ENCODE measurements at regions not wholly inside any gene's neighbourhood (a gene's known extent, or its start where the extent isn't known, plus 50 kb on each side); places are given as distances from the start of the nearest gene placed in this dataset.
"Not testable (repeated sequence)": the region's sequence is repeated elsewhere in the genome, so short reads cannot be mapped to it uniquely, and the experiment has no call there.

DNA sequence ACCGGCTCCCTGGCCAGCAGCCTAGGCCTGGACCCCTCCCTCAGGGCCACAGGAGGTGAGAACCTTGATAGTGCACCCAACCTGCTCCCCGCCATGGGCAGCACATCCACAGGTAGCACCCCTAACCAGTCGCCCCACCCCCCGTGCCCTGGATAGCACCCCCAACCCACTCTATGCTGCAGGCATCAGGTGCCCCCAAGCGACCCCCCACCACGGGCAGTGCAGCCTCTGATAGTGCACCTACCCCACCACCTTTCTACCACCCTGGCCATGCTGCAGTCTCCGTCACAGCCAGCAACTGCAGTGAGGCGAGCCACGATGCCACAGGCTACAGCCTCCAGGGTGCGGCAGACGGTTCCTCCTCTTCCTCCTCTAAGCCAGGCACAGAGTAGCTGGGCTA is 55.6 kb downstream of the SOWAHC start:
- H3K4me1 ChIP-seq (ENCODE audit: control insufficient read depth, insufficient read depth, low read length), result no peaks in the 10 kb centered on the region
- no peak overlapping the region for H3K4me3 ChIP-seq (ENCODE audit: low read length)
- no peak overlapping the region for H3K27ac ChIP-seq (ENCODE audit: low read length)
- no peaks in the 10 kb centered on the region for H3K27me3 ChIP-seq (ENCODE audit: control insufficient read depth, insufficient read depth, low read length)
- 92% methylated on average over 3 of the region's 11 CpGs for WGBS (ENCODE audit: insufficient coverage)
- no peak for DNase-seq
- H3K36me3 ChIP-seq (ENCODE audit: control insufficient read depth, insufficient read depth, low read length), result no peaks in the 10 kb centered on the region
- no peaks in the 10 kb centered on the region for H3K9me3 ChIP-seq (replicated peaks; ENCODE audit: control insufficient read depth, low read depth, low read length)

DNA sequence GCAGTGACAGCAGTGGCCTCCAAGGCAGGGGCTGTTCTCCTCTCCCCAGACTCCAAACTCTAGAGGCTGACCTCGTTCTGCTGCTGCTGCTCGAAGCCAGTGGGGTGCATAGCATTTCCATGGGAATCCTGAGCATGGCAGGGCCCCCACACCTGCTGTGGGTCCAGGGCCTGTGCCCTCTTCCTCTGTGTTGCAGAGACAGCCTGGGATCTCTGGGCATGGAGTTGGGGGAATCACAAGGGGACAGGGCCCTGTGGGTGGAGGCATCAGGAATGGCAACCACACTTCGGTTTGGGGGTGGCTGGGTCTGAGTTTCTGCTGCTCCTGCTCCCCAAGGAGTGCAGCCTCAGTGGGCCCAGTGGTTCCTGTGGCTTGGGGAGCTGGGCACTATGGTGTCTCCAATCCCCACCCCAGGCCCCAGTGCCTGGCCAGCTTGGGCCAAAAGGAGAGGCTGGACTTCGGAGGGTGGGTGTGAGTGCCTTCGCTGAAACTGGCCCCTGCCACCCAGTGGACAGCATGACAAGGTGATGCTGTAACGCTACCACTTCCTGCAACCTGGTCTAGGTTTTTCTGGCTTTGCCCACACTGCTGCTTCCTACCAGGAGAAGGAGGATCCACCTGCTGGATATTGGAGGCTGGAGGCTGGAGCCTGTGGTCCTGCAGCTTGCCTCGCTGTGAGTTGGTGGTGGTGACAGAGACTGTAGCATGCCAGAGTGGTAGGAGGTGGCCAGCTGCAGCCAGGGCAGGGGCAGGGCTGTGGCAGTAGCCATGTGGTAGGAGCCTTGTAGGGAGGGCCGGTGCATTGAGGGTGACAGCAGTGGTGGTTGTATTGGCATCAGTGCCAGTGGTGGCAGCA is 56.6 kb downstream of the SOWAHC start:
- WGBS (ENCODE audit: insufficient coverage), result 96% methylated on average over 5 of the region's 8 CpGs
- no peaks in the 10 kb centered on the region for H3K36me3 ChIP-seq (ENCODE audit: control insufficient read depth, insufficient read depth, low read length)
- no peaks in the 10 kb centered on the region for H3K4me1 ChIP-seq (ENCODE audit: control insufficient read depth, insufficient read depth, low read length)
- H3K4me3 ChIP-seq (ENCODE audit: low read length), result no peak overlapping the region
- no peak for DNase-seq
- no peak overlapping the region for H3K27ac ChIP-seq (ENCODE audit: low read length)
- no peaks in the 10 kb centered on the region for H3K27me3 ChIP-seq (ENCODE audit: control insufficient read depth, insufficient read depth, low read length)
- H3K9me3 ChIP-seq (replicated peaks; ENCODE audit: control insufficient read depth, low read depth, low read length), result no peaks in the 10 kb centered on the region

GRCh38 chr2:109674894-109675534 is 60.9 kb downstream of the SOWAHC start:
- Histone ChIP-seq H3K4me3 (ENCODE audit: low read length) (no peak overlapping the region), H3K27ac (ENCODE audit: low read length) (no peak overlapping the region), H3K4me1 (ENCODE audit: control insufficient read depth, insufficient read depth, low read length) (no peaks in the 10 kb centered on the region), H3K36me3 (ENCODE audit: control insufficient read depth, insufficient read depth, low read length) (no peaks in the 10 kb centered on the region), H3K27me3 (ENCODE audit: control insufficient read depth, insufficient read depth, low read length) (no peaks in the 10 kb centered on the region), H3K9me3 (replicated peaks; ENCODE audit: control insufficient read depth, low read depth, low read length) (no peaks in the 10 kb centered on the region)
- WGBS (ENCODE audit: insufficient coverage), result 73% methylated on average over 6 of the region's 8 CpGs
- DNase-seq, result no peak

- DNase-seq, result no peak
- no peaks in the 10 kb centered on the region for H3K36me3 ChIP-seq (ENCODE audit: control insufficient read depth, insufficient read depth, low read length)
- WGBS (ENCODE audit: insufficient coverage), result 69% methylated on average over 8 of the region's 17 CpGs
- H3K4me3 ChIP-seq (ENCODE audit: low read length), result no peak overlapping the region
- H3K27ac ChIP-seq (ENCODE audit: low read length), result no peak overlapping the region
- H3K27me3 ChIP-seq (ENCODE audit: control insufficient read depth, insufficient read depth, low read length), result no peaks in the 10 kb centered on the region
- no peaks in the 10 kb centered on the region for H3K4me1 ChIP-seq (ENCODE audit: control insufficient read depth, insufficient read depth, low read length)
- no peaks in the 10 kb centered on the region for H3K9me3 ChIP-seq (replicated peaks; ENCODE audit: control insufficient read depth, low read depth, low read length)
These were observed 61.6 kb downstream of the SOWAHC start for GRCh38 chr2:109675666-109676345.

DNA sequence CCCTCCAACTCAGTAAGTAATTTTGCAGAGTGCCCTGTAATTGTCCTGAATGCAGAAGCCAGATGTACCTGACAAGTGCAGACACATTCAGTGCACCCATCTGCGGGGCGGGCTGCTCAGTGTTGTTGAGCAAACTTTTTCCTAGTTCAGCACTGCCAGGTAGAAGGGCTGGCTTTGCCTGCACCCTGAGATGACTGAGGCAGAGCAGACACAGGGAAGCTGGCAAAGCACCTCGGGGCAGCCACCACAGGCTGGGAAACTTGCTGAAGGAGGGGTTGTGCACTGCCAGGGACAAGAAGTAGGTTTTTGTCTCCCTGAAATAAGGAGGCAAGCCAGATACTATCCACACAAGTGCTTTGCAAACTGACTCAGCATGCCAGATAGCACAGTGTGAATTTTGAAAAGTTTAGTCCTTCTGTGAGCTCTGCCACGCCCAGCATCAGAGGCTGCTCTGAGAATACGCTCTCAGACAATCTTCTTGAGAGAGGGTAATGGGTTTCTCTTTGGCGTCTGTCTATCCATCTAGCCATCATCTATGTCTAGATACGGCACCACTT is 62.3 kb downstream of the SOWAHC start:
- H3K27ac ChIP-seq (ENCODE audit: low read length), result no peak overlapping the region
- H3K4me1 ChIP-seq (ENCODE audit: control insufficient read depth, insufficient read depth, low read length), result no peaks in the 10 kb centered on the region
- H3K9me3 ChIP-seq (replicated peaks; ENCODE audit: control insufficient read depth, low read depth, low read length), result no peaks in the 10 kb centered on the region
- no peak overlapping the region for H3K4me3 ChIP-seq (ENCODE audit: low read length)
- no peaks in the 10 kb centered on the region for H3K27me3 ChIP-seq (ENCODE audit: control insufficient read depth, insufficient read depth, low read length)
- WGBS (ENCODE audit: insufficient coverage), result 51% methylated on average over 2 of the region's 7 CpGs
- DNase-seq, result no peak
- no peaks in the 10 kb centered on the region for H3K36me3 ChIP-seq (ENCODE audit: control insufficient read depth, insufficient read depth, low read length)

DNA sequence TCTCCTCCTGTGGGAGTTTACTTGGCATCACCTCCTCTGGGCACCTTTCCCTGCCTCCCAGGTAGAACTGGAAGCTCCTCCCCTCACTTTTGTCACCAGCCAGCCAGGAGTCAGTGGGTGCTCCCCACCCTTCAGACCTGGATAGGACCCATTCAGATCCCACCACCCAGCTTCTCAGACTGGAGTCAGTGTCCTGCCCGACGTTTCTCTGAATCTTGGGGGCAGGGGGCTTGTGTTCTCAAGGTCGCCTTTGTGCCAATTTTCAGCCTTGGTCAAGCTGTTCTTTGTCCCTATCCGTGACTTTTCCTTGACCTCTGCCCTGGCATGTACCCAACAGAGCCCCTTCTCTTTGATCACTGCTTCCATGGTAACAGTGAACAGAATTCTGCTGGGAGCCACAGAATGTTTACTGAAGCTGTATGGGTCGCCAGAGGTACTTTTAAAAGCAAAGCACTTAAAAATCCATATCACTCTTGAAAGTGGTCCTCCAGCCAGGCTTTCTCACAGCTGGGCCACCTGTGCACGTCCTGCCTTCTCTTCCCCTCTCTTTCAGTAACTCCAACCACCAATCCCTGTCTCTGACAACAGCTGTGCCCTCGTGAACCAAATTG is 63.1 kb downstream of the SOWAHC start:
- H3K9me3 ChIP-seq (replicated peaks; ENCODE audit: control insufficient read depth, low read depth, low read length); H3K4me3 ChIP-seq (ENCODE audit: low read length); H3K36me3 ChIP-seq (ENCODE audit: control insufficient read depth, insufficient read depth, low read length); DNase-seq; H3K27me3 ChIP-seq (ENCODE audit: control insufficient read depth, insufficient read depth, low read length); H3K4me1 ChIP-seq (ENCODE audit: control insufficient read depth, insufficient read depth, low read length); H3K27ac ChIP-seq (ENCODE audit: low read length): not testable (repeated sequence)
- WGBS (ENCODE audit: insufficient coverage), result 47% methylated on average over 6 of the region's 7 CpGs

DNA sequence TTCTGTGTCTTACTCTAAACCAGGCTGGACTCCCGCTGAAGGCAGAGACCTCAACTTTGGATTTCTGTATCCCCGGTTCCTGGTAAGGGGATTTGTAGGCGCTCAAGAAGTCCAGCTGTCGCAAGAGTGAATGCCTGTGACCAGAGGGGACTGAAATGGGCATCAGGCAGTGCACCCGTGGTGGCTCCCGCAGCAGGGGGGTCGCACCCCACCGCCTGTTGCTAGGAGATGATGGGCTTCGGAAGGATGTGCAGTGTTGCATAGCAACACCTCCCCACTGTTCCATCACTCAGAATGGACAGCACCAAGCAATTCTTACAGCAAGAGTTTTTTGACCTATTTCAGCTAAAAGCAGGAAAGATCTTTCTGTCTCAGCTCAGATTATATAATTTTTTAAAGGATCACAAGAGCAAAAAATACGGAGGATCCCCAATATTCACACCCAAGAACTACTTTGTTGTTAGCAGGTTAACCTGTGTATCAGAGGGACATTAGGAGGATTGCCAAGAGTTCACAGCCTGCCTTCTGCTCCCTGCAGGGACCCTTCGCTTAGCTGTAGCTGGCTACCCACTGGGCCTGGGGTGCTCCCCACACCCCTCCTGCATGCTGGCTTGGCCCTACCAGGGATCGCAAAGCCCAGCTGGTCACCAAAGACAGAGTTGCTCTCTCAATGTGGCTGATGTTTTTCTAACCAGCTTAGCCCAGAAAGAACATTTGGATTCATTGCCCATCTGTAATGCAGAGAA is 63.8 kb downstream of the SOWAHC start:
- Histone ChIP-seq H3K9me3 (replicated peaks; ENCODE audit: control insufficient read depth, low read depth, low read length) (no peaks in the 10 kb centered on the region), H3K27me3 (ENCODE audit: control insufficient read depth, insufficient read depth, low read length) (no peaks in the 10 kb centered on the region), H3K4me1 (ENCODE audit: control insufficient read depth, insufficient read depth, low read length) (no peaks in the 10 kb centered on the region), H3K36me3 (ENCODE audit: control insufficient read depth, insufficient read depth, low read length) (no peaks in the 10 kb centered on the region), H3K27ac (ENCODE audit: low read length) (no peak overlapping the region), H3K4me3 (ENCODE audit: low read length) (no peak overlapping the region)
- WGBS (ENCODE audit: insufficient coverage), result 66% methylated on average over 5 of the region's 12 CpGs
- no peak for DNase-seq

DNA sequence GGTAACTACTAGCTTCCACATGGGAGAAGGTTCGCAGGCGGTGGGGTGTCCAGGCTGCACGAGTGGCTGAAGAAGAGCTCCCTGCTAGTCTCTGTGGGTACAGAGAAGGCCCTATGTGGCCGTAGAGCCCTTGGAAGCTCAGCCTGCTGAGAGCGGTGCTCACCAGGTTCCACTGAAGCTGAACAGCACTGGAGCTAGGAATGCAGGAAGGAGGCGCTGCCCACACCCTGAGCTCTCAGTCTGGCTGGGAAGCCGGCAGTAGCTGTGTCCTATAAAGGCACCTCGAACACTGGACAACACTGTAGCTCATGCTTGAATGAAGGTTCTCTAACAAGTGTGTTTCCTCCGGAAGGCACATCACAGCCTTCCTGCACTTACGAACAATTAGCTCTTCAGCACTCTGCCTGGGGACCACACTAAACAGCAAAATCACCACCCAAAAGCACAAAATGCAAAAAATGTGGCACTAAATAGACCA is 64.6 kb downstream of the SOWAHC start:
- not testable (repeated sequence) for H3K4me3 ChIP-seq (ENCODE audit: low read length); H3K27ac ChIP-seq (ENCODE audit: low read length); H3K27me3 ChIP-seq (ENCODE audit: control insufficient read depth, insufficient read depth, low read length); H3K9me3 ChIP-seq (replicated peaks; ENCODE audit: control insufficient read depth, low read depth, low read length); DNase-seq; H3K36me3 ChIP-seq (ENCODE audit: control insufficient read depth, insufficient read depth, low read length); H3K4me1 ChIP-seq (ENCODE audit: control insufficient read depth, insufficient read depth, low read length)
- 60% methylated on average over 5 of the region's 10 CpGs for WGBS (ENCODE audit: insufficient coverage)

DNA sequence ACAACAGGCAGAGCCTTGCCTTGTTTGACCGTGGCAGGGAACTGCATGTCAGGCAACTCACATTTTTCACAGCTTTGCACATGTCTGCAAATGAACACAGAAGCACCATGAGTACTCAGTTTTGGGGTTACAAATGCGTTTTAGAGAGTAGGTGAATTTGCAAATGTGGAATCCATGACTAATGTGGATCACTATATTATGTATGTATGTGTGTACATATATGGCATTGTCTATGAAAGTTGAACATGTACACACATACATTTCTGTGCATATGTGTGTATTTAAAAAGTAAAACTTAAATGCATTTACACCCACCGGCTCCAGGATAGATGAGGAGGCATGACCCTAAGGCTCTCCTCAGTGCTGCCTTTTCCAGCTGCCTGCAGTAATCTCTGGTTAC is 65.1 kb downstream of the SOWAHC start:
- no peaks in the 10 kb centered on the region for H3K9me3 ChIP-seq (replicated peaks; ENCODE audit: control insufficient read depth, low read depth, low read length)
- DNase-seq, result no peak
- 75% methylated on average over 1 of the region's 3 CpGs for WGBS (ENCODE audit: insufficient coverage)

More for the DNA sequence above, 65.1 kb downstream of the SOWAHC start:
- no peaks in the 10 kb centered on the region for H3K36me3 ChIP-seq (ENCODE audit: control insufficient read depth, insufficient read depth, low read length)
- no peaks in the 10 kb centered on the region for H3K4me1 ChIP-seq (ENCODE audit: control insufficient read depth, insufficient read depth, low read length)
- no peaks in the 10 kb centered on the region for H3K27me3 ChIP-seq (ENCODE audit: control insufficient read depth, insufficient read depth, low read length)
- H3K4me3 ChIP-seq (ENCODE audit: low read length), result no peak overlapping the region
- H3K27ac ChIP-seq (ENCODE audit: low read length), result no peak overlapping the region

Measured in muscle of leg (tissue), 3 donors.